ENCODE measurements at regions not wholly inside any gene's neighbourhood (a gene's known extent, or its start where the extent isn't known, plus 50 kb on each side); places are given as distances from the start of the nearest gene placed in this dataset.

GRCh38 chr2:228334180-228334579 is 152.7 kb upstream of the SPHKAP start:
- DNase-seq (ENCODE audit: low read depth), result no peak

DNA sequence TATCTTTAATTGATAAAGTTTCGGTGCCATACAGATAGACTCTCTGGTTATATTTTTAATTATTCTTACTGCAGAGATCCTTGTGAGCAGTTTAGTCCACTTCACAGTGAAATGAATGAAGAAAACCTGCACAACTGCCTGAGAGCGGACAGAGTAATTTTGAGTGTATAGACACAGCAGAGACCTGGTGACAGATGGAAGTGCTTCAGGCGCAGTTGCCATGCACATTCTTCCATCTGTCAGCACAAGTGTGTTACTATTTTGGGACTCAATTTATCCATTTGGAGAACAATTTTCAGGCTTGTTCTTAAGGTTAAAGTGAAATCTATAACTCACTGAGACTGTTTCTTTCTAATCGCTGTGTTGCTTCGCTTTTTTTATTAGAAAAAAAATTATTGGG is 147.8 kb upstream of the SPHKAP start:
- DNase-seq (ENCODE audit: low read depth), result no peak

- no peak for DNase-seq (ENCODE audit: low read depth)
Measured at GRCh38 chr2:228321015-228321414, 139.5 kb upstream of the SPHKAP start.

DNA sequence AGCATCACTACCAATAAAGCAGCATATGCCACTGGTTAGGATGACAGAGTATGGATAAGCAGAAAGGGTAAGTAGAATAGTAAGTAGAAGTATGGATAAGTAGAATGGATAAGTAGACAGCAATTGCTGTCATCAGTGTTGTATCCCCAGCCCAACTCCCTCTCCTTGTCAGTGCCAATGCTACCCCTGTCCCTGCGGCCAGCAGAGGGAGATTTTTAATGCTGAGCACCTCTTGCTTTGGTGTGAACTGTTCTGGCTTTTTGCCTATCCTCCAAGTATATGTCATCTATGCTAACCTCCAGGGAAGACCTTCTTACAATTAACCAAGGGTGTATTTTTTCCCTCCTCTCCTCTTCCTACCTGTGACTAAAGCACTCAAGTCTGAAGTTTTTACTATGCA is 136.7 kb upstream of the SPHKAP start:
- peak; percentile 74 for DNase-seq (ENCODE audit: low read depth)

DNA sequence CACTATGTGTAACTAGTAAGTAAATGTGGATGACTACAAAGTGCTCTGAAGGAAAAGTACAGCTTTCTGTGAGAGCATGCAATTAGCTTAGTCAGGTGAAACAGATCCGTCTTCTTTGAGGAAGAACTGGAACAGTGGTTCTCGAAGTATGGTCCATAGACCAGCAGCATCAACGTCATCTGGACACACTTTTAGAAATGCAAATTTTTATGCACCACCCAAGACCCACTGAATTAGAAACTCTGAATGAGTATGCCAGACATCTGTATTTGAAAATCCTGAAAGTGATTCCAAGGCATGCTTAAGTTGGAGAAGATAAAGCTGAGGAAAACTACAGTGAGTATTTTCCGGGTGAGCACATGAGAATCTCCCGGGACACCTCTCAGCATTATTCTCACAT is 130.7 kb upstream of the SPHKAP start:
- DNase-seq (ENCODE audit: low read depth), result no peak

- no peak for DNase-seq (ENCODE audit: low read depth)
Measured at GRCh38 chr2:228303960-228304359, 122.5 kb upstream of the SPHKAP start.

DNA sequence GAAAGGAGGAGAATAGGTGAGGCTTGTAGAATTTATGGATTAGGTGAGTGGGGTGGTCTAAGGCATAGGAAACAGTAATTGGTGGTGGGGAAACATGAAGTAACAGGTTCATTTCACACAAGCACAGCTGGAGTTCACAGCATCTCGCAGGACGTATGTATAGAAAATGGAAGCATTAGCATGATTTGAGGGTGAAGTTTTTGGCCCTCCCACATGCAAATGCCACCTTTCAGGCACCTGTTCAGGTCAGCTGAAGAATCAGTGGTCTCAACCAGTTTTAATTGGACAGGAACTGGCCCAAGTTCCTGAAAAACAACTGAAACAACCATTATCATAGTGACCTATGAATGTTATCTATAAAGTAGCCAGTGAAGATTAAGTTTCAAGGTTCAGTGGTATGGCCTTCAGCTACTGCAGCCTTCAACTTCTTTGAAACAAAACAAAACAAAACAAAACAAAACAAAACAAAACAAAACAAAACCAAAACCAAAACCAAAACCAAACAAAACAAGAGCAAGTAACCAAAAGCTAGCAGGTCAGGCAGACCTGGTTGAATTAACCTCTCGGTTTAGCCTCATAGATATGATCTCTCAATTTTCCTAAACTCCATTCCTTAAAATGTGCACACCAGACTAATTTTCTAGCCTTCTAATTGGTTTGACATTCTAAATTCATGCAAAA is 102.1 kb upstream of the SPHKAP start:
- no peak for DNase-seq (ENCODE audit: low read depth)

GRCh38 chr2:228282376-228282775 is 100.9 kb upstream of the SPHKAP start:
- no peak for DNase-seq (ENCODE audit: low read depth)

DNA sequence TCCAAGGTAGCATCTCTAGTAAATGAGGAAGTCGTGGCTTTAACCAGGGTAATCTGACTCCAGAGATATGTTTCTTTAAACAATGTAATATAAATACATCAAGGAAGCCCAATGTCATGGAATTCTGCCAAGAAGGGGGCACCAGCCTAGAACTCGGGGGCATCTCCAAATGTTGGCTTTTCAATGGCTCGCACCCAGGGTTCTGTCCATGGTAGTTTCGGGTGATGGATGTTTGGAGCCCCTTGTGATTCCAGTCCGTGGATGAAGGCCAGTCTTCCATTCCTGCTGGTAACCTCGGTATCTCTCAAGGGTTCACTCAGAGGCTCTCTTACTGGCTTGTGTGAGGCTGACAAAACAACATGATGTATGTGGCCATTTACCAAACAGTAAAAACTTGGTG is 91.7 kb upstream of the SPHKAP start:
- no peak for DNase-seq (ENCODE audit: low read depth)

GRCh38 chr2:228269351-228269750 is 87.9 kb upstream of the SPHKAP start:
- no peak for DNase-seq (ENCODE audit: low read depth)

DNA sequence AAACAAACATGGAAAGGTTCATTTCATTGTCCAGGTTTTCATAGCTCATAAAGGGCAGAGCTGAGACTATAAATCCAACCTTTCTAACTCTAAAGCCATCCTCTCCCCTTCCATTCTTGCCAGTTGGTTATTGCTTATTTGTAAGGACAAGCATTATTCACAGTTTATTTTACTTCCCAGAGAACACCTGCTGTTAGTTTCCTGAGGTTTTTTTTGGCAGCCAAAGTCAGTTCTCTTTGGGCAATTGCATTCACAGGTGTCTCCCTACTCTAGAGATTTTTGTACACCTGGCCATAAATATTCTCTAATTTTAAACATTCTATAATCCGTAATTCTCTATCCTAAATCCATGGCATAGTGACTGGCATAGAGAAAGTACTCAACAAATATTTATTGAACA is 87.3 kb upstream of the SPHKAP start:
- DNase-seq (ENCODE audit: low read depth), result no peak

DNA sequence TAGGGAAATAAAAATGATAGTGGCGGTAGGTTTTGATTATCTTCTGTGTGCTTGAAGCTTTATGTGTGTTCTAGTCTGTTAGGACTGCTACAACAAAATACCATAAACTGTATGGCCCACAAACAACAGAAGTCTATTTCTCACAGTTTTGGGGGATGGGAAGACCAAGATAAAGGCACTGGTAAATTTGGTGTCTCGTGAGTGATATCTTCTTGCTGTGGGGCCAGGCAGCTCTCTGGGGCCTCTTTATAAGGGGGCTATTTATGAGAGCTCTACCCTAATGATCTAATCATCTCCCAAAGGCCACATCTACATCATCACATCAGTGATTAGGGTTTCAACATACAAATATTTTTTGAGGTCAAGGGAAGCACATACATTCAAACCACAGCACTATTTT is 86.8 kb upstream of the SPHKAP start:
- no peak for DNase-seq (ENCODE audit: low read depth)

DNA sequence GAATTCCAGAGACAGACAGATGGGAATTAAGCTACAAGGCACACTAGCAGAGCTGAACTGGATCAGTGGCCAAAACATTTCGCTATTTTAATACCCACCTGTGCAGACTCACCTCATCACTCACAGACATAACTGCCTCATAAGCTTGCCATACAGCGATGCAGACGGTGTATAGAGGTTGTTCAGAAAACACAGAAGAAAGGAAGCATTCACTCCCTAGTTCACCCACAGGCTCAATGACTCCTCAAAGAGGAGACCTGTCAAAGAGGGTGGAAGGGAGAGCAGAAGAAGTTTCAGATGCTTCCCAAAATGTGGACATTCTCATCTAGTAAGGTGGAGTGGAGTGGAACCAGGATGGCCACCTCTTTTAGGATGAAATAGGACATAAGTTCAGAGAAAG is 81.7 kb upstream of the SPHKAP start:
- no peak for DNase-seq (ENCODE audit: low read depth)

DNA sequence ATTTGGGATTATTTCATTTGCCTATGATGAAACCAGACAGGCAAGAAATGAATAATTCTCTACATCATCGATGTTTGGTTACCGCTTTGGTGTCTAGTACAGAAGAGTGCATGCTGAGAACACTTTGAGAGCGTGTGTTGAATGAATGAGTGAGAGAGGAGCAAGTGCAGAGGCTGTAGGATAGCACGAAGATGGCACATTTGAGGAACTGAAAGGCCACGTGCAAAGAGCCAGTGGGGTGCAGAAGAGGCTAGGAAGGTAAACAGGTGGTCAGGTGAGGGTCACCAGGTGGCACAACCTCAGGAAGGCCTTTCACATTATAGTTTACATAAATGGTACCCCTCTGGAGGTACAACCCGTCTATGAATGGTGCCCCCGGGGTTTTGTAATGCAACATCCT is 80.1 kb upstream of the SPHKAP start:
- DNase-seq (ENCODE audit: low read depth), result no peak

GRCh38 chr2:228257379-228257778 is 75.9 kb upstream of the SPHKAP start:
- DNase-seq (ENCODE audit: low read depth), result no peak

DNA sequence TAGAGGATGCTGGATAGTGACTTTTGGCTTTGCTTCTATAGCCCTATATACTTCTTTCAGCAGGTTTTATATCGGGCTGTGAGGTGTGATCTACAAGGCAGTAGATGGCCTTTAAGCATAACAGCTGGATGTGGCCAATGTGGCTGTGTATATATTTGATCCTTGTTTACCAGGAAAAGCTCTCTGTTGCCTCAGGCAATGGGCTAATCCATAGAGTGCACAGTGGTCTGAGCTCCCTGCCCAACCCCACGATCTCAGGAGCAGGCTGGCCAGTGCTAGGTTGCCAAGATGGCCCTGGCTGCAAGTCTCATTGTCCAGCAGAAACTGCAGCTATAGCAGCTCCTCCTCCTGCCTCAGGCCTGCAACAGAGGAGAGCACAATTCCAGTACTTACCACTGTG is 72.3 kb upstream of the SPHKAP start:
- DNase-seq (ENCODE audit: low read depth), result no peak

DNA sequence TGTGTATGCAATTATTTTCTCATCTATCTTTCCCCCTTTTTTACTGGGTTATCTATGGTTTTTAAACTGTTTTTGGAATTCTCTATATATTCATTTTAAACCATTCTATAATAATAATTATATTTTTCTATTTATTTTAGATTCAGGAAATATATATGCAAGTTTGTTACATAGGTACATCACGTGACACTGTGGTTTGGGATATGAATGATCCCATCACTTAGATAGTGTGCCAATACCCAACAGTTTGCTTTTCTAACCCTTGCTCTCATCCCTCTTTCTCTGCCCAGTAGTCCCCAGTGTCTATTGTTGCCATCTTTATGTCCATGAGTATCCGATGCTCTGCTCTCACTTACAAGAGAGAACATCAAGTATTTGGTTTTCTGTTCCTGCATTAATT is 65.8 kb upstream of the SPHKAP start:
- no peak for DNase-seq (ENCODE audit: low read depth)

DNA sequence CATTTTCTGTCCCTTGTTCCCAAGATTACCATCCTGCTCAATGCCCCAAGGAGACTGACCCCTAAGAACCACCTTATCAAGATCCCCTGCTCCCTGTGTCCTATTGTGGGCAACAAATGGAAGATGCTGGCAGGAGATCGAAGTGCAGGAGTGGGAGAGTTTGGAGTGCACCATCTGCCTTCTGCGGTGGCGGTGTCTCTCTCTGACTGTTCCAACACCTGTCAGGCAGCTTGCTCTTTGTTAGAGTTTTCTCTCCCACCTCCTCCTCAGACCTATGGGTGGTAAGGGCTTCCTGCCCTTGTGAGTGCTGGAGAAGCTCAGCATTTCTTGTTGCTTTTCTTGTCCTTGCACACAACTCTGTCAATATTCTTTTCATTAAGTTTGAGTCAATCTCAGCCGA is 64.1 kb upstream of the SPHKAP start:
- no peak for DNase-seq (ENCODE audit: low read depth)

DNA sequence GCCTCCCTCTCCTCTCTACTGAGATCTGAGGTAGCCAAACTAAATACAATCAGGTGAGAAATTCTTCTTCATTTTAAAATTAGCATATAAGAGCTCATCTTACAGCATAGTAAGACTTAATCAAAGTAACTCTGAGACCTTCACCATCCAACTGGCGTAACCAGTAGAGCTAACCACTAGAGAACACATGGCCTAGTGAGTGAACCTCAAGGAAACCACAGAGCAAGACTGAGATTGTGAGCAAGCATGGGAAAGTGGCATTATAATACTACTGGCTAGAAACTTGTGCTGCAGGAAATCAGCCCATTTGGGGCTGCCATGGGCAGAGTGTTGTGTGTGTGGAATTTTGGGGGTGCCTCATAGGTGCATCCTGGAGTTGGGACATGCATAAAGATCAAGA is 61.1 kb upstream of the SPHKAP start:
- DNase-seq (ENCODE audit: low read depth), result no peak

DNA sequence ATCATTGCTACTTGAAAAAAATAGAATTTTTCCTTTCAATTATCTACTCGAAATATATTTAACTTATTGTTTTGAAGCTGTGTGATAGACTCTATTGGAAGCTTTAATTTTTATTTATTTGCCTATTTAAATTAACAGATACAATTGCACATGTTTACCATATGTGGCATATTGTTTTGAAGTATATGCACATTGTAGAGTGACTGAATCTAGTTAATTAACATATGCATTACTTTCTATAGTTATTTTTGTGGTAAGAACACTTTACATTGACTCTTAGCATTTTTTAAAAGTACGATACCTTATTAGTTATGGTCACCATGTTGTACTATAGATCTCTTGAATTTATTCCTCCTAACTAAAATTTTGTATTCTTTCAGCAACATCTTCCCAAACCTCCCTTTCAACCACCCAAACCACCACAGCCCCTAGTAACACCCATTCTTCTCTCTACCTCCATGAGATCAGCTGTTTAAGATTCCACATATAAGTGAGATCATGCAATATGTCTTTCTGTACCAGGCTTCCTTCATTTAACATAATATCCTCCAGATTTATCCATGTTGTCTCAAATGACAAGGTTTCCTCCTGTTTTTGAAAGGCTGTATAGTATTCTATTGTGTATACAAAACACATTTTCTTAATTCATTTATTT is 58.5 kb upstream of the SPHKAP start:
- DNase-seq (ENCODE audit: low read depth), result no peak

GRCh38 chr2:228239207-228239906 is 57.9 kb upstream of the SPHKAP start:
- DNase-seq (ENCODE audit: low read depth), result peak; percentile 15
